Kidney (tissue), 13 donors: ENCODE measurements at regions not wholly inside any gene's neighbourhood (a gene's known extent, or its start where the extent isn't known, plus 50 kb on each side); places are given as distances from the start of the nearest gene placed in this dataset.

Source experiments
- DNase-seq, 5 donors: peaks; one replicate each; pipeline ENCODE4 v3.0.0-alpha.2; 2013 to 2020
- FAIRE-seq: peaks from 2 replicates; lab custom pipeline; 2012; peaks lifted over from hg19 to GRCh38; lab: Jason Lieb, UNC
- H3K27ac ChIP-seq, 2 donors: one replicate each; pipeline ENCODE4 v1.7.0; 2013; ENCODE audit warnings: low read depth in 2 of 2, low read length in 2 of 2, inconsistent platforms in 1 of 2
- H3K27me3 ChIP-seq: one replicate; pipeline ENCODE4 v1.7.1; 2013; ENCODE audit warnings: low read length, inconsistent platforms; ENCODE audit not compliant: control insufficient read depth, insufficient read depth
- H3K36me3 ChIP-seq, 3 donors: one replicate each; pipeline versions ENCODE4 v1.7.0 to v1.7.1; 2013; ENCODE audit warnings: low read length in 3 of 3, control low read depth in 1 of 3, inconsistent platforms in 1 of 3; ENCODE audit not compliant: insufficient read depth in 3 of 3, control insufficient read depth in 2 of 3
- H3K4me1 ChIP-seq, 3 donors: one replicate each; pipeline versions ENCODE4 v1.7.0 to v1.7.1; 2013; ENCODE audit warnings: low read length in 3 of 3, inconsistent platforms in 1 of 3, low read depth in 1 of 3; ENCODE audit not compliant: control insufficient read depth in 2 of 3, insufficient read depth in 2 of 3
- H3K4me3 ChIP-seq, 3 donors: one replicate each; pipeline versions ENCODE4 v1.7.0 to v1.8.1; 2013; ENCODE audit warnings: low read length in 3 of 3, control low read depth in 1 of 3, inconsistent platforms in 1 of 3
- H3K9ac ChIP-seq, 3 donors: one replicate each; pipeline versions ENCODE4 v1.7.0 to v1.7.1; 2013; ENCODE audit warnings: low read length in 3 of 3, control low read depth in 1 of 3, inconsistent platforms in 1 of 3
- H3K9me3 ChIP-seq, 3 donors: one replicate each; pipeline versions ENCODE4 v1.7.0 to v1.7.1; 2013; ENCODE audit warnings: low read length in 3 of 3, control low read depth in 1 of 3, inconsistent platforms in 1 of 3; ENCODE audit not compliant: control insufficient read depth in 2 of 3, insufficient read depth in 1 of 3
- CTCF ChIP-seq: IDR thresholded peaks from 3 replicates; pipeline ENCODE4 v1.5.1; 2012; ENCODE audit warnings: mild to moderate bottlenecking, moderate library complexity, borderline replicate concordance; ENCODE audit not compliant: insufficient read depth; ENCODE audit errors: extremely low read depth
- intact Hi-C: fragments of 100-400 bp; cut with DNase I; formaldehyde crosslinking; loops from one replicate; pipeline ENCODE4 v1.11.1; 2022
- donor health status: control.
- donor health status: control.
- donor health status: control.
- donor health status: control.
- donor health status: control.
- donor health status: DM: yes; HTN: yes; CAD: no.
- donor health status: Normal renal cell carcinoma (clear cell type).

GRCh38 chr12:124502379-124502778 lies 65.0 kb downstream of the NCOR2 start:
- H3K27ac ChIP-seq = no peak overlapping the region
- no peak for TF ChIP-seq CTCF
- H3K36me3 ChIP-seq = peaks cover 0 to 4% (median 0%) of the 10 kb centered on the region in 3 donors
- no peaks in the 10 kb centered on the region for H3K27me3 ChIP-seq
- H3K9ac ChIP-seq = no peak overlapping the region
- FAIRE-seq = no peak
- H3K4me1 ChIP-seq = peaks cover 2 to 64% (median 36%) of the 10 kb centered on the region in 3 donors
- no peak for DNase-seq
- H3K9me3 ChIP-seq = no peaks in the 10 kb centered on the region
- no peak overlapping the region for H3K4me3 ChIP-seq
- intact Hi-C loops = no loop called here

GRCh38 chr12:124501827-124502226 lies 65.6 kb downstream of the NCOR2 start:
- Histone ChIP-seq H3K4me1 (peaks cover 2 to 63% (median 37%) of the 10 kb centered on the region in 3 donors), H3K9me3 (no peaks in the 10 kb centered on the region), H3K27ac (no peak overlapping the region), H3K9ac (no peak overlapping the region), H3K36me3 (peaks cover 0 to 4% (median 0%) of the 10 kb centered on the region in 3 donors), H3K27me3 (no peaks in the 10 kb centered on the region), H3K4me3 (no peak overlapping the region)
- no peak for TF ChIP-seq CTCF
- intact Hi-C loops = no loop called here
- peak in 3 of 5 donors; percentile 46 to 69 (median 53) for DNase-seq
- no peak for FAIRE-seq

GRCh38 chr12:124501112-124501561 lies 66.3 kb downstream of the NCOR2 start:
- Histone ChIP-seq H3K27ac (peak overlapping the region; percentile 41 to 57), H3K4me3 (no peak overlapping the region), H3K36me3 (peaks cover 0 to 4% (median 0%) of the 10 kb centered on the region in 3 donors), H3K4me1 (peaks cover 2 to 59% (median 34%) of the 10 kb centered on the region in 3 donors), H3K9me3 (no peaks in the 10 kb centered on the region), H3K9ac (no peak overlapping the region), H3K27me3 (no peaks in the 10 kb centered on the region)
- intact Hi-C loops = no loop called here
- FAIRE-seq = no peak
- peak in 2 of 5 donors; percentile 29 to 45 for DNase-seq
- TF ChIP-seq CTCF = no peak

- Histone ChIP-seq H3K27ac (no peak overlapping the region), H3K27me3 (no peaks in the 10 kb centered on the region), H3K4me3 (no peak overlapping the region), H3K9ac (no peak overlapping the region), H3K9me3 (no peaks in the 10 kb centered on the region), H3K36me3 (peaks cover 0 to 4% (median 3%) of the 10 kb centered on the region in 3 donors), H3K4me1 (peaks cover 2 to 51% (median 26%) of the 10 kb centered on the region in 3 donors)
- FAIRE-seq (no peak), DNase-seq (peak in 2 of 5 donors; percentile 46 to 69)
- intact Hi-C loops = no loop called here
- TF ChIP-seq CTCF = no peak
Measured at GRCh38 chr12:124499898-124500244, 67.5 kb downstream of the NCOR2 start.
